ENCODE measurements at regions not wholly inside any gene's neighbourhood (a gene's known extent, or its start where the extent isn't known, plus 50 kb on each side); places are given as distances from the start of the nearest gene placed in this dataset.

- TF ChIP-seq POLR2A (IDR thresholded peaks at IDR 0.05; ENCODE audit: low read depth, low read length) (no peak), POLR2AphosphoS5 (IDR thresholded peaks at IDR 0.05; ENCODE audit: low read depth, low read length) (no peak), TAF1 (IDR thresholded peaks at IDR 0.05; ENCODE audit: low read depth, low read length) (no peak), SPI1 (IDR thresholded peaks at IDR 0.05; ENCODE audit: low read depth, low read length) (peak; percentile 66), POU2F2 (IDR thresholded peaks at IDR 0.05; ENCODE audit: low read depth, low read length) (no peak)
Measured at GRCh38 chr16:72362973-72363372, 191.0 kb upstream of the PMFBP1 start.

Data from GM12891 (cell line).